GM19023 (cell line): ENCODE measurements at regions not wholly inside any gene's neighbourhood (a gene's known extent, or its start where the extent isn't known, plus 50 kb on each side); places are given as distances from the start of the nearest gene placed in this dataset.

Source experiments
- ATAC-seq: cut with Tn5 transposase; IDR thresholded peaks from one replicate; pipeline ENCODE4 v1.9.1; 2021; ENCODE audit warnings: mild to moderate bottlenecking, moderate library complexity; ENCODE audit not compliant: unreplicated experiment

- no peak for ATAC-seq
These were observed 163.5 kb upstream of the LMO4 start for GRCh38 chr1:87165177-87165576.

GRCh38 chr1:87167157-87167789, 161.4 kb upstream of the LMO4 start:
- no peak for ATAC-seq

- no peak for ATAC-seq
These were observed 160.7 kb upstream of the LMO4 start for GRCh38 chr1:87167848-87168525.

GRCh38 chr1:87169263-87169910, 159.3 kb upstream of the LMO4 start:
- no peak for ATAC-seq

DNA sequence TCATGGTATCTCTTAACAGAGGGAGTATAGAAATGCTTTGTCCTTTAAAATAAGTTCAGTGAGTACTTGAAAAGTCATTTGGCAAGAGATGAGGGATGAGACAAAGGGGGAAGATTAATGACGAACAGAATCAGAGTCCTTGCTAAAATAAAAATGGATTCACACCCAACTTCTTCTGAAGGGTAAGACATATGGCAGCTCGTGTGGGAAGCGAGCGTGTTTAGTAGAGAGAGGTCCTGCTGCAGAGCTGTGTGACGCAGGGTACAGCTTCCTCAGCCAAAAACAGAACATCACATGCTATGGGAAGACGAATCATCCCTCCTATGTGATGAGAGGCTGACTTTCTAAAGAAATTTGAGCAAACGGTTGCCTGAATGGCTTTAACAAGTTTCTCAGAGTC, 158.5 kb upstream of the LMO4 start:
- no peak for ATAC-seq

DNA sequence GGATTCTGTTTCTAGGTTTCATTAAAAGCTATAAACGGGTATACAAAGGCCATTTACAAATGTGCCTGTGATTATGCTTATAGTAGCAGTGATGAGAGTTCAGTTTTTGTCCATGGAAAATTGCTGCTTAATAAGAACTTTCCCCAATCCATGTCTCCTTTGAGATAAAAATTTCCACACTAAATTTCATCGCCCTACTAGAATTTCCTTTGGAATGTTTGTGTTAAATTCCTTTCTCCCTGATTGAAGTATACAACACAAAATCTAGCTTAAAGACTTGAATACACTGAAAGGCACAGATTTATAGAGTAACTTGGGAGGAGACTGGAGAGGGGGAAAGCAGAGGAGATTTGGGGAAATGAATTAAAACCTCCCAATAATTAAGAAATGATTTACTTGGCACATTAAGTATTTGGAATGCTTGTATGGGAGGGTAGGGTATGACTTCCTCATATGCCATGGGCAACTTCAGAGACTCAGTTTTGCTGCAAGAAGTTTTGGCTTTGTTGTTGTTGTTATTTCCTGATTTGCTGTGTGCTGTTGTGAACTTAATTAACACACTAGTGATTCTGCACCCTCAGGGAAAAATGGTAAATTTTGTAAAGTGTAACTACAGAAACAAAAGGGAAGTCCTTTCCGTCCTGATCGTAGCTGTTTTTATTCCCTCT, 157.6 kb upstream of the LMO4 start:
- no peak for ATAC-seq

DNA sequence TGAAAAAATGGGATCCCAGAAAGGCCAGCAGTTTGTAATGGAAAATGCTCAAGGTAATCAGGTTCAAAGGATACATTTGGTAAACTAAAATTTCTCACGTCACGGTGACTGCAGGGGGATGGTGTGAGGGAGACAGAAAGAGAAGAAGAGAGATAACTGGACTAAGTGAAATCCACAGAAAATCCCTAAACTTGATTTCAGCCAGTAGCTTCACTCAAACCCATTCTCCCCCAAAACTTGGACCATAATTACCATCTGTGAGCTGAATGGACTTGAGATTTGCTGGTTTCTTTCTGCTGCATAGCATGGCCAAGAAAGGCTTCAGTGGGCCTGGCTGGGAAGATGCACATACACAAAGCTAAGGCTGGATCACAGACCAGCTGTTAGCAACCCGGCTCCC, 155.4 kb upstream of the LMO4 start:
- ATAC-seq, result no peak

DNA sequence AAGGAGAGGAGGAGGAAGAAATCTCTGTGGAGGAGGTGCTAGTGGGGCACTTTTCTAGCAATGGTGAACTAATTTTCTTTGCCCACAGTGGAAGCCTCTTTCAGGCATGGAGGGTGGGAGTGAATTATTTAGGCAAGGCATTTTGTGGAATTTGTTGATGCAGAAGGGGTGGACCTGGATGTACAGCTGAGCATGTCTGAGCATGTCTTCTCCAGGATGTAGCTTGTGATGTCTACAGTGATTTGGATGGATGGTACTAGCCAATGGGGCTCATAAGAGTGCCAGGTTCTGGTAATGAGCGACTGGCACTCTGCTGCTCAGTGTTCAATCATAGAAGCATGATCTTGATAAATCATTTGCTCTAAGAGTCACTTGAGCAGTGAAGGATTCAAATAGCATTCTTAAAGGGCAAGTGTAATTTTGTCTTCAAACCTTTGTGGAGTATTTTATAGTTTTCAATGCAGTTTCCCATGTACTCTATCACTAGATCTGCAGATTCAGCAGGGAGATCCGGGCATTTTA, 153.9 kb upstream of the LMO4 start:
- no peak for ATAC-seq

GRCh38 chr1:87176087-87176486, 152.6 kb upstream of the LMO4 start:
- no peak for ATAC-seq

DNA sequence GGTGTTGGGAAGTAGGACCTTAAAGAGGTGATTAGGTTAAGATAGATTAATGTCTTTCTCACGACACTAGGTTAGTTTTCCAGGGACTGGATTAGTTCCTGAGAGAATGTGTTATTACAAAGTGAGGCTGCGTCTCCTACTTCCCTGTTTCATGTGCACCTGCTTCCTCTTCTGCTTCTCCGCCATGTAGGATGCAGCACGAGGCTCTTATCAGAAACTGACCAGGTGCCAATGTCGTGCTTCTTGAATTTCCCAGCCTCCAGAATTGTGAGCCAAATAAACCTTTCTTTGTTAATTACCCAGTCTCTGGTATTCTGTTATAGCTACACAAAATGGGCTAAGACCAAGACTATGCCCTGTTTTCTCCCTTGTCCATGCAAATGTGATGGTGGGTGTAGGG, 152.2 kb upstream of the LMO4 start:
- no peak for ATAC-seq

DNA sequence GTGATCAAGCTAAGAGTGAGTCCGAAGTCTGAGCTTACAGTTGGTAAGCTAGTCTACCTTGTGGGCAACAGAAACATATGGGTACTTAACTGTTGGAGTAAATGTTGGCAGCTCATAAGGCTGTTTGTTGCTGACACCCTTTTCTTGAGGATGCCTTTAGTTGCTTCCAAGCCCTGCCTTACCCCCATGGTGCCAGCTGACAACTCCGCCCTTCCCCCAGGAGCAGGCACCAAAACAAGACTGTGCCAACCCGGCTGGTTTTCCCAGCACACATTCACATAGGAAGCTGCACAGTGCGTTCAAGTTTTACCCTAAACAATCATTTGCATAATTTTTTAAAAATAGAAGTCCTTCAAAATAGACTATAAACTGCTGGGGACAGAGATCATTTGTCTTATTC, 150.2 kb upstream of the LMO4 start:
- no peak for ATAC-seq

DNA sequence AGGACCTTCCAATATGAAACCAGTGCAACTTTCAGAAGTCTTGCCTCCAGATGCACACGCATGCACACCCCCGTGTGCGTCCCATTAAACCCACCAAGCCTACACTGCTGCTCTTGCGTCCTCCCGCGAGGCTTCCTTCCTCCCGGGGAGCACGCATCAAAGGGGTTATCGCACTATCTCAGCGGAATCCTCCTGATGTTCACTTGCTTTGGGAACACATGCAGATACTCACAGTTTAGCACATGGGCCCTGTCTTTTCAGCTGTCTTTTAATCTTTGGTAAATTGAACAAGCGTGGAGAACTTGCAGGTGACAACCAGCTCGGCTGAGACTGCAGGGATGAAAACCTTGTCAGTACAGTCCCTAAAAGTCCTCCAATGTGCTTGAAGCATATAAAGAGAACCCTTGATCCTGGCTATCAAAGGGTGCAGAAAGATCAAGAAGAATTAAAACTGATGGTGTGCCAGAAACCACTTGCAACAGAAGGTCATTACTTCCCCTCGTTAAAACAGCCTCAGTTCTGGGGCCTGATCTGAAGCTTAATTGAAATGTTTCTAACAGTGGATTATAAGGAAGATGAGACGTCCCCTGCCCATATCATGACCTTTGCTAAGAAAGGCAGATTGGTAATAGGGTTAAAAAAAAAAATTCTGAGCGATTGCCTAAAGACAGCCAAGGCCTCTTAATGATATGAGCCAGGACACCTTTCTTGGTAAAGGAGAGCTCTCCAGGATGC, 149.4 kb upstream of the LMO4 start:
- no peak for ATAC-seq

DNA sequence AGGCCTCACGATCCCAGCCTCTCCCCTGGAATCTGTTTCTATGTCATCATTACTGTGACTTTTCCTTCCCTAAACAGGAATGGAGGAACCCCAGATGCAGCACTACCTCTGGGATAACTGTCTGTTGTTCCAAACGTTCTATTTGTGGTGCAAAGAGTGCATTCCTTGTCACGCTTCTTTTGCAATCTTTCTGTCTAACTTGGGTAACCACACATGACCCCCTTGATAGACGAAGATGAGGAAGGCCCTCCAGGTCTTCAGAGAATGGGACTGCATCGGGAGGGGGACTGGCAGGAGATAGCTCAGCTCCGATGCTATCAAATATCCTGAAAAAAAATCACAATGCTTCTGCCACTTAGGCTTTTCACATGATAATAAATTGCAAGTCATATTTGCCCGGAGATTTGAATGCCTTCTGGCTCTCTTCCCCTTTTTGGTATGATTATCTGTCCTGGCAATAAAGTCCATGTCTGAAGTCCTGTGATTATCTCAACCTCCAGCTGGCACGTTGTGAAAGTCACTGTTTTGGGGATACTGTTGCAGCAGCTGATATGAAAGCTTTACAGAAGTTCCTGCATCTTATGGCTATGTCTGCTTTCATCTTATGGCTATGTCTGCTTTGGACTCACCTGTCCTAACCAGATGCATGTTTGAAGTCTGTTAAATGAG, 148.7 kb upstream of the LMO4 start:
- no peak for ATAC-seq

DNA sequence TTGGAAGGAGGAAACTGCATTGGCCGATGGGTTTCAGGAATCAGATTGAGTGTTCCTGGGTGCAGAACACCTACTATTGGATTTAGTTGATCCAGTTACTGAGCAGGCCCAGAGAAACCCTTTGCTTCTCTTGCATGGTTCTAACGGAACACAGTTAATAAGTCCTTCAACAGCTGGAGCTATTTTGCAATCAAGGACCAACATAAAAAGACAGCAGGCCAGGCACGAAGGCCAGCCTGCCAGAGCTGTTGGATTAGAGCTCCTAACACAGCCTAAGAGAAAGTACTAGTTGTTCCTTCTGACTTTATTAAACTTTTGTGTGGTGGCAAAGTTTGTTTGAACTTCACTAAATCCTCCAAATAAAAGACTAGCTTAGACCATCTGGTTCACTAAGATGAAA, 148.0 kb upstream of the LMO4 start:
- ATAC-seq, result no peak

DNA sequence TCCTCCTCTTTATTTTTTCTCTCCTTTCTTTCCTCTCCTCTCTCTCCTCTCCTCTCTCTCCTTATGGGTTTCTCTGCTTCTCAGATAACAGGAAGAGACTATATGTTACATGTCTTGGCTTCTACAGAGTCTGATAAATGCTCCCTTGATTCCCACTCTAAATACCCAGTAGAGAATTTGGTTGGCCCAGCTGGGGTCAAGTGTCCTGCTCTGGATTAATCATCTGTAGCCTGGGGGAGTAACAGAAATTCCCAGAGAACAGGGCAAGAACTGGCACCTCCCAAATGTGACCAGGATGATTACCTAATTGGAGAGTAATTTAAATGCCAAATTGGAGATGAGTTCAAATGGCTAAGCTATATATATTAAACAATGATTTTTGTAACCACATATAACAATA, 146.1 kb upstream of the LMO4 start:
- ATAC-seq, result no peak

- no peak for ATAC-seq
These were observed 143.6 kb upstream of the LMO4 start for GRCh38 chr1:87185077-87185476.

DNA sequence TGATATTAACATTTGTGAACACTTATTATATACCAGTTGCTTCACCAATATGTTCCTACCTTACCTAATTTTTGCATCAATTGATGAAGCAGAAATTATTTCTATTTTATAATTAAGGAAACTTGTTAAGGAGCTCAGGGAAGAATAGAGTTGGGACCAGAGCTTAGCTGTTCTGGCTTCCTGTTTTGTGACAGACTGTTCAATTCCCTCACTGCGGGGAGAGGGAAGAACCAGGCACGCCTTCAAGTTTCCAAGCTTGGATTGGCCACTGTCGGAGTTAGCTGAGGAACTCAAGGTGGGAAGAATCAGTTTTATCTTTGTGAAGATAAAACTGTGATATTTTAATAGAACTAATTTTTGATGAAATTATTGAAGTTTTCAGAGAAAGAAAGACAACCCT, 142.3 kb upstream of the LMO4 start:
- ATAC-seq, result no peak

- ATAC-seq, result no peak
These were observed 140.0 kb upstream of the LMO4 start for GRCh38 chr1:87188640-87189039.

DNA sequence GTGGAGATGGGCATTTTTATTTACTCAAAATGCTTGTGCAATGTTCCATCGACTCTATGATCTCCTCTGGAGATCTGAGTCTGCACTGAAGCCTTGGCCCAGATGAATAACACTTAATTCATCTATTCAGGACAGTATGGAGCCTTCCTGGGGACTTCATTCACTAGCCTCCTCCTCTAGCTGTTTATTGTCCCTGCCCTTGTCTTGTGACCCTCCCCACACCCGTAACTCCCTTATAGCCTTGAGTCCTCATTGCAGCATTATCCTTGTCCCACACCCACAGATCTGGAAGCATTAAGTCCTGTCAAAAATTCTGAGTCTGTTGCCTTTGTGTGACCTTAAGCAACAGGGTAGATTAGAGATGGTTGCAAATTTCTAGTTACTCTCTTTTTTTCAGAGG, 138.3 kb upstream of the LMO4 start:
- no peak for ATAC-seq

DNA sequence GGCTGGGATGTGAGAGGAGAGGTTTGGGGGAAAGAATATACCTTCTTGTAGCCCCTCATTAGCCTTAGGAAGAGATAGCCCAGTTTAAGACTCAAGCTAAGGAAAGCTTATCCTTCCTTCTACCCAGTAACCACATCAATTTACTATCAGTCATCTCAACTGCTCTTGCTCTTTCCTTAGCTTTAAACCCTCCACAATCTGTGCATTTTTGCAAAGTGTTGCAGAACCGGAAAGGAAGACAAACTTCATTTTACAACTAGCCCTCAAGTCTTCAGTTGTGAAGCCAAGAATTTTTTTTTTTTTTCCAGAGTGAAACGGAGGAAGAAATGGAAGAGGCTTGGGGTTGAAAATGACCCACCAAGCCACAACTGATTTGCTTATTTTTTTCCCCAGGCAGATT, 137.0 kb upstream of the LMO4 start:
- no peak for ATAC-seq
